ENCODE measurements at regions not wholly inside any gene's neighbourhood (a gene's known extent, or its start where the extent isn't known, plus 50 kb on each side); places are given as distances from the start of the nearest gene placed in this dataset.
"Not testable (repeated sequence)": the region's sequence is repeated elsewhere in the genome, so short reads cannot be mapped to it uniquely, and the experiment has no call there.

DNA sequence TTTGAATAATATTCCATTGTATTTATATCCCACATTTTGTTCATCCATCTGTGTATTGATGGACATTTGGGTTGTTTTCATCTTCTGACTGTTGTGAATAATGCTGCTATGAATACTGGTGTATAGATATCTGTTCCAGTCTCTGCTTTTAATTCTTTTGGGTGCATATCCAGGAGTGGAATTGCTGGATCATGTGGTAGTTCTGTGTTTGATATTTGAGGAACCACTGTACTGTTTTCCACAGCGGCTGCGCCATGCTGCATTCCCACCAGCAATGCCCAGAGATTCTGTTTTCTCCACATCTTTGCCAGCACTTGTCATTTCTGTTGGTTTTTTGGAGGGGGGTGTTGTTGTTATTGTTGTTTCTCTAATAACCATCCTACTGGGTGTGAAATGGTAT is 131.6 kb upstream of the KIF26B start:
- no peak for DNase-seq

DNA sequence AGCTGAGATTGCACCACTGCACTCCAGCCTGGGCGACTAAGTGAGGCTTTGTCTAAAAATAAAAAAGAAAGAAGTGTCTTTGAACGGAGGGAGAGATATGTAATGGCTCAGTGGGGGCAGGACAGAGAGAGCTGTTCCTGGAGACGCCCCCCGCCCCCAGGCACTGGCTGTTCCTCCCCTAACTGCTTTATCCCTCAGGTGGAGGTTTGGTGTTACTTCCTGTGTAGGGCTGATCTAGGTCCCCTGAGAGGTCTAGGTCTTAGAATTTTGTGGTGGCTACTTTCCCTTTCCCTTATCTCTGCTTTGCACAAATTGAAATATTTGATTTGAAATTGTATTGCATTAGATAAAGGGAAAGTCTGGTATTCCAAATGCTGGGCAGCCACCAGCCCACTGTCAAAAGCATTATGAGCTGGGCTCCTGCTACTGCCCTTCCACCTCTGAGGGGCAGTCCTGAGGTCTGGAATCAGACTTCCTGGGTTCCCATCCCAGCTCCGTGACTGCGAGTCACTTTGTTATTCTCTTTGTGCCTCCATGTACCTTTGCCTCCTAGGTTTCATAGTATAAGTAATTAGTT is 134.8 kb upstream of the KIF26B start:
- DNase-seq, result no peak

DNA sequence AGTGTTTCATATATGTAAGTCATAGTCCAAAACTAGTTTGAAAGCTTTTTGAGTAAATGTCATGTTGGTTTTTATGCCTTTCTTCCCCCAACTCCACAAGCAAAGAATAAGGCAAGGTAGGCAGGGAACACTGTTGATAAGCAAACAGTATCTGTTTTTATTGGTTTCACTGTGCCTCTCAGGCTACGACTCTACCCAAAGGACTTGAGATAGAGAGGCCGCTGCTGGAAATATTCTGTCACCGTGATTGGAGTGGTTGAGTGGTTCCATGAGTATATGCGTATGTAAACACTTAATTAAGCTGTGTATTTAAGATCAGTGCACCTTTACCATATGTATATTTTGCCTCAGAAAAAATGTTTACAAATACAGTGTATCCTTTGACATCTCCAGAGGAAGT is 138.1 kb upstream of the KIF26B start:
- no peak for DNase-seq

DNA sequence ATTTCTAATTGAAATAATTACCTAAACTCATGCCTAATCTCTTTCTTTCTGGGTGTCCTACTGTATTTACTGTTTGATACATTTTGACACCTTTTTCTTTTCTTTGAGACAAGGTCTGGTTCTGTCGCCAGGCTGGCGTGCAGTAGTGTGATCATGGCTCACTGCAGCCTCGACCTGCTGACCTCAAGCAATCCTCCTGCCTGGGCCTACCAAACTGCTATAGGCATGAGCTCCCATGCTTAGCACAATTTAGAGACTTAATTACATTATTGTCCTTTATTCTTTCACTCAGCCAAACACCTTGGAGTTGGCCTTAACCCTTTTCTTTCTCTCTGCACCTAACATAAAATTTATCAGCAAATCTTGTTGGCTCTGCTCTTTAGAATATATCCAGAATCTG is 139.8 kb upstream of the KIF26B start:
- DNase-seq, result no peak

DNA sequence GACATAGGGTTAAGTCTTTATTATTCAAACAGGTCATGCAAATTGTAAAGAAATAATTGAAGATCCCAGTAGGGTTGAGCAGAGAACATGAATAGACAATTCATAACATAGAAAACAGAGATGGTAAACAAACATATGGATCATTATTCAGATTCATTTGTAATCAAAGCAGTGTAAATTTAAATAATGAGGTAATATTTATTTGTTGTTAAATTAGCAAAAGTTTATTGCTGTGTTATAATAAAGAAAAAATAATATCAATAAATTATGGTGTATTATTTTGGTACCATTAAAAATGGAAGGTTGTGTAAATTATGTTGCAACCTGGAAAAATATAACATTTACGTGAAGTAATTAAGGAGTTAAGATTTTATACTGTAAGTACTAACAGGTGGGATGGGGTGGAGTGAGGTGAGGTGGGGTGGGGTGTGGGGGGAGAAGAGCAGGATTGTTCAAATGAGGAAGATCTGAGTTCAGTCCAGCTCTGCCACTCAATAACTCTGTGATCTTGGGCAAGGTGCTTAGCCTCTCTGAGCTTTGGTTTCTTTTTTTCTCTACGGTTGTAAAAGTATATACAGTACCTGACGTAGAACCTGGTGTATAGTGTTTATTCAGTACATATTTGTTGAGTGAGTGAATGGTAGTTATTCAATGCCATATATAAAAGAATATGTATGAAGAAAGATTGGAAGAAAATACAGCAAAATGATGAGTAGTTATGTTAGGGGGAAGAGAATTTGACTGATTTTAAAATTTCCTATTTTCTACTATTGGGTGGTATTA is 140.3 kb upstream of the KIF26B start:
- DNase-seq, result no peak

DNA sequence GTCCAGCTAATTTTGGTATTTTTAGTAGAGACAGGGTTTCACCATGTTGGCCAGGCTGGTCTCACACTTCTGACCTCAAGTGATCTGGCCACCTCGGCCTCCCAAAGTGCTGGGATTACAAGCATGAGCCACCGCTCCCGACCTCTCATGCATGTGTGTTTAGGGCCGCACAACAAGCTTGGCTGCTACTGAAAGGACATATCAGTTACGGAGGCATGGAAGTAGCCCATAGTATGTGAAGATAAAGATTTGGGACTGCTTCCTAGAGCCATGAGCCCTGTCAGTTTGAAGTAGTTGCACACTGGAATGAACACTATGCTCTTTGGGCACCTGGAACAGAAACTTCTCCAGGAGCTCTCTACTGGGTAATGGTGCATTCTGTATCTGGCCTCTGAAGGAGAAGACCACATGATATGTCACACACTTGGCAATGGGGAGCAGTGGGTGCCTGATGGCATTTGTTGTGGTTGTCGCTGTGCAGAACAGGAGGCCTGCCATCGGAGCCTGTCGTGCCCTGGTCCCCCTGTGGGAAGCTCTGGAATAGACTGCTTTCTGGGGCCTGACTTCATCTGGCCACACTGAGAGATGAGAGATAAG is 144.7 kb upstream of the KIF26B start:
- no peak for DNase-seq

DNA sequence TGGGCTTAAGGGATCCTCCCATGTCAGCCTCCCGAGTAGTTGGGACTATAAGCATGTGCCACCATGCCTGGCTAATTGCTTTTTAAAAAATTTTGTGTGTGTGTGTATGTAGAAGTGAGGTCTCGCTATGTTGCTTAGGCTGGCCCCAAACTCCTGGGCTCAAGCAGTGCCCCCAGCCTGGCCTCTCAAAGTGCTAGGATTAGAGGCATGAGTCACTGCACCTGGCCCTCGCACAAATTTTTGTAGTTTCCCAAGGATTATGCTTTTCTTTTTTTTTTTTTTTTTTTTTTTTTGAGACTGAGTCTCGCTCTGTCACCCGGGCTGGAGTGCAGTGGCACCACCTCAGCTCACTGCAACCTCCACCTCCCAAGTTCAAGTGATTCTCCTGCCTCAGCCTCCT is 144.4 kb upstream of the HNRNPU start:
- DNase-seq, result no peak

DNA sequence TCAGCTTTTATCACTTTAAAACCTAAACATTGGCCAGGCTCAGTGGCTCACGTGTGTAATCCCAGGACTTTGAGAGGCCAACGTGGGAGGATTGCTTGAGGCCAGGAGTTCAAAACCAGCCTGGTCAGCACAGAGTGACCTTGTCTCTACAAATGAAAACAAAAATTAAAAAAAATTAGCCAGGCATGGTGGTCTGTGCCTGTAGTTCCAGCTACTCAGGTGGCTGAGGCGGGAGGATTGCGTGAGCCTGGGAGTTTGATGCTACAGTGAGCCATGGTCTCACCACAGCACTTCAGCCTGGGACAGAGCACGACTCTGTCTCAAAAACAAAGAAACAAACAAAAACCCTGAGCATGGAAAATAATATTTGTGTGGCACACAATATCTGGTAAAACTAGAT is 143.5 kb upstream of the HNRNPU start:
- no peak for DNase-seq

DNA sequence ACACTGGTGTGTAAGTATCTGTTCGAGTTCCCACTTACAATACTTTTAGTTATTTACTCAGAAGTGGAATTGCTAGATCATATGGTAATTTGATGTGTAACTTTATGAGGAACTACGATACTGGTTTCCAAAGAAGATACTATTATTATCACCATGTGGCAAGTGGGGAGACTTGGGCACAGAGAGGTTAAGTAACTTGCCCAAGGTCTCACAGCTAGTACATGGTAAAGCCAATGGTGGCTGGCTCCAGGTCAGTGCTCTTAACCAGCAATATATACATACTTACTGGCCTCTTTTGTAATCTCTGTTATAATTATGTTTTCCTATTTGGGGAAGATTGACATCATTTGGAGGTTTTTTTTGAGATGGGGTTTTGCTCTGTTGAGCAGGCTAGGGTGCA is 138.9 kb upstream of the HNRNPU start:
- no peak for DNase-seq

DNA sequence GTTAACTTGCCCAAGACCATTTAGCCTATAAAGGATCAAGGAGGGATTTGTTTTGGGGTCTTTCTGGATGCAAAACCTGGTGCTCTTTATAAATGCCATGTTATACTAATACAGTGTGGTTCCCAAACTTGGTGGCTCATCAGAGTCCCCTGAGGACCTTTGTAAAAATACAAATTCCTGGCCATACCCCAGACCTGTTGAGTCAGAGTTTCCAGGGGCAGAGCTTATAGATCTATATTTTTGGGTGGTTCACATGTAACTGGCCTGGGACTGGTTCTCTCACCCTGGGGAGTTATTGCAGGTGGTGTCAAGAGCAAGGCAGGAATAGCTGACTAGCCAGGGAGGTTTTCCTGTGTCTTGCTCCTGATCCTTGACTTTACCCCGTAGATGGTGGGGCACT is 136.9 kb upstream of the HNRNPU start:
- DNase-seq, result no peak

DNA sequence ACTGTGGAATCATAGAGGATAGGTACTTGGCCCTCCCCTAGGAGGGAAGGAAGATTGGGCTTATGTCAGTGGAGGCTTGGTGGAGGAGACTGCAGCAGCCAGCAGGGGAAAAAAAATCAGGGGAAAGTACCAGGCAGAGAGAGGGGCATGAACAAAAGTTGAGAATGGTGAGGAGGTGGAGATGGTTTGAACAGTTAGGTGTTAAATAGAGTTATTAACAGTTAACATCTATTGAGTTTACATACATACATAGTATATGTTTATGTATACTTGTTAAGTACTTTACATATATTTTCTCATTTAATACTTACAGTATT is 136.5 kb upstream of the HNRNPU start:
- no peak for DNase-seq

DNA sequence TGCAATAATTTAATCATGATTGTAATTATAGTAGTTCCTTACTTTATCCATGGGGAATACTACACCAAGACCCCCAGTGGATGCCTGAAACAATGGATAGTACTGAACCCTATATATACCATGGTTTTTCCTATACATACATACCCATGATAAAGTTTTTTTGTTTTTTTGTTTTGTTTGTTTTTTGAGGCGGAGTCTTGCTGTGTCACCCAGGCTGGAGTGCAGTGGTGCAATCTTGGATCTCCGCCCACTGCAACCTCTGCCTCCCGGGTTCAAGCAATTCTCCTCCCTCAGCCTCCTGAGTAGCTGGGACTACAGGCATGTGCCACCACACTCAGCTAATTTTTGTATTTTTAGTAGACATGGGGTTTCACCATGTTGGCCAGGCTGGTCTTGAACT is 135.3 kb upstream of the HNRNPU start:
- not testable (repeated sequence) for DNase-seq

DNA sequence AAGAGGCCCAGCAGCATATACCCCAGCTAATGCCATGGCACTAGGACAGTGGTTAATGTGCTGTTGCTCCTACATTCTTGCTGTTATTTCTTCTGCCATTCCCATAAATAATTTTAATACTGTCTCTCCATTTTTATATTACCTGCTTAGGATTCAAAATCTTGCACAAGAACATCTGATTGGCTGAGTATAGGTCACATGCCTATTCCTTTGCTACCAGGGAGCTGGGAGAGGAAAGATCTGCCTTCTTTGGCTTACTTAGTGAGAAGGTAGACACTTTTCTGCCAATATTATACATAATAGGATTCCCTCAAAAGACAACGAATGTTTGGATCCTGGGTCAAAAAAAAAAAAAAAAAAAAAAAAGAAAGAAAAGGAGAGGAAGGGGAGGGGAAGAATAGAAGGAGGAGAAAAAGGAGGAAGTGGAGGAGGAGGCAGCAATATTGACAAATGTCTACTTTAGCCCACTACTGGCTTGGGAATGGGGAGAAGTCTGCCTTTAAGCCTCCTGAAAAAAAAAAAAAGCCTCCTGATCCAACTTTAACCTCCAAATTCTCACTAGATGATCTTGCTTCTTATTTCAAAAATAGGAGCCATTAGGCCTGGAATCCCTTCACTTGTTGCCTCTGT is 134.5 kb upstream of the HNRNPU start:
- DNase-seq, result no peak

DNA sequence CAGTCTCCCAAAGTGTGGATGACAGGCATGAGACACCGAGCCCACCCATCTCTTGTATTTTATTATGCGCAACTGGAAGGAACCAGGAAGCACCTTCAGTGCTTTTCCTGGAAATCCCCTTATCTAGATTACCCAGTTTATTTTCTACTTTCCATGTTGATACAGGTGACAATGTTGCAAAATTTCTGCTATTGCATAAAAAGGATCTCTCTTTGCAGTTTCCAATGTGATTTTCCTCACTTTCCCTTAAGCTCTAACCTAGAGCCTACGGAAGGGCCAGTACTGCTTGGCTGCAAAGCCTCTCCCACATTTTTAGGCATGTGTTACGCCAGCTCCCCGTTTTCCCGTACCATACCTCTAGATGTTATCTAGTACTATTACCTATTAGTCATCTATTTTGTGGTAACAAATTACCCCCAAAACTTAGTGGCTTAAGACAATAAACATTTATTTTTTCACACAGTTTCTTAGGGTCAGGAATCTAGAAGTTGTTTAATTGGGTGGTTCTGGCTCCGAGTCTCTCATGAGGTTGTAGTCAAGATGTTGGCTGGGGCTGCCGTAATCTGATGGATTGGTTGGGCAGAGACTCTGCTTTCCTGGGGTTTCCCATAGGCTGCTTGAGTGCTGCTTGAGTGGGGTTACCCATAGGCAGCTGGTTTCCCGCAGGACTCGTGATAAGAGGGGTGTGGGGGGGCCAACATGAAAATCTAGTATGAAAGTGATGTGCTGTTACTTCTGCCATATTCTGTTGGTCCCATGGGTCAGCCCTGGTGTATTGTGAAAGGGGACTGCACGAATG is 131.5 kb upstream of the HNRNPU start:
- DNase-seq, result no peak

DNA sequence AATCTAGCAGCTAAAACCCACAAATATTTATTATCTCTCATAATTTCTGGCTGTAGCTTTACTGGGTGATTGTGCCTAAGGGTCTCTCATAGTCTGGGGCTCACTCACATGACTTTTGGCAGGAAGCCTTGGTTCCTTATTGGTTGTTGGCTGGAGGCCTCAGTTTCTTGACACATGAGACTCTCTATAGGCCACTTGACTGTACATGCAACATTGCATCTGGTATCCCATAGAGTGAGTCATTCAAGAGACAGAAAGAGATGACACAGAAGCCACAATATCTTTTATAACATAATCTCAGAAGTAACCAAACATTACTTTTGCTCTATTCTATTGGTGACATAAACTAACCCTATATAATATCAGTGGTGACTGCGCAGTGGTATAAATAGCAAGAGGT is 128.5 kb upstream of the HNRNPU start:
- no peak for DNase-seq

DNA sequence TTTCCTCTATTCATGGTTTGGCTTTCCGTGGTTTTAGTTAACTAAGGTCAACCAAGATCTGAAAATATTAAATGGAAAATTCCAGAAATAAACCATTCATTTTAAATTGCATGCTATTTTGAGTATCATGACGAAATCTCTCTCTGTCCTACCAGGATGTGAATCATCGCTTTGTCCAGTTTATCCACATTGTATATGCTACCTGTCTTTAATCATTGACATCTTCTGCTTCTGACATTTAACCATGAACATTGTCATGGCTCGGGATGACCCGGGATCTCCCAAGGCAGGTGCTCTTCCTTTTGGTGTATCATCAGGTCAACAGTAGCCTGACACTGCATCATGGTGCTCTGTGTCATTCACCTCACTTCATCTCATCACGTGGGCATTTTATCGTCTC is 125.5 kb upstream of the HNRNPU start:
- DNase-seq, result no peak

DNA sequence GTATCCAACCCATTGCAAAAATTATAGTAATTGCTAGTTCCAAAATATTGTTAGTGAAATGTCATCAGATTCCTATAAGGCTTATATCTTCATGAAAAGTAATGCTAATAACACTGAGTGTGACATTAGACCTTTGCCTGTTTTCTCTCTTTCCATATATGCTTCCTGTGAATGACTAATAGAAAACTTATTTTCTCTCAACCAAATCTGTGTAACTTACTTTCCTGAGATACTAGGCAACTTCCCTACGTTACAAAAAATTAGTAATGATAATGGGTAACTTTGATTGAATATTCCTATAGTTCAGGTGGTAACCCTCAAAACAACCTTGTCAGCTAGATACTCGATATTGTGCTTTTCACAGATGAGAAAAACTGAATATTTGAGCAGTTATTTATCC is 124.2 kb upstream of the HNRNPU start:
- no peak for DNase-seq

DNA sequence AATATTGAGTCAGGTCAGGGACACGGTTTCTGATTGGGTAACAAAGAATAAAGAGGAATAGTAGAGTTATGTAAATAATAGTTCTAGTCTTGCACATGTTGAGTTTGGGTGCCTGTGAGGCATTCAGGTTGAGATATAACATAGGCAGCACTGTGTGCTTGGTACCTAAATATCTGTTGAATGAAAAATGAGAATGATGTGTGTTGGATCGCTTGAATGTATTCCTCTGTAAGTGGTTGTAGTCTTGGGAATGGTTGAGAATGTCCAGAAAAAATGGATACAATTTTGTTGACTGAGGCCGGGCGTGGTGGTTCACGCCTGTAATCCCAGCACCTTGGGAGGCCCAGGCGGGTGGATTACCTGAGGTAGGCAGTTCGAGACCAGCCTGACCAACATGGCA is 116.3 kb upstream of the HNRNPU start:
- DNase-seq, result no peak

DNA sequence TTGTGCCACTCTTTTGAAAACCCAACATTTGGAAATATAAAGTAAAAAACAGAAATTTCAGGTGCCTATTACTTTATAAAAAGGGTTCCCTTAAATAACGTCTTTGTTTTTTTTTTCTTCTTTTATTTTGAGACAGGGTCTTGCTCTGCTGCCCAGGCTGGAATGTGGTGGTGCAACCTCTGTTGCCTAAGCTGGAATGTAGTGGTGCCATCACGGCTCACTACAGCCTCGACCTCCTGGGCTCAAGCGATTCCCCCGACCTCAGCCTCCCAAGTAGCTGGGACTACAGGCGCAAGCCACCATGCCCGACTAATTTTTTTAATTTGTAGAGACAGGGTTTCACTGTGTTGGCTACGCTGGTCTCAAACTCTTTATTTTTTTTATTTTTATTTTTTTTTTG is 110.2 kb upstream of the HNRNPU start:
- DNase-seq, result no peak

DNA sequence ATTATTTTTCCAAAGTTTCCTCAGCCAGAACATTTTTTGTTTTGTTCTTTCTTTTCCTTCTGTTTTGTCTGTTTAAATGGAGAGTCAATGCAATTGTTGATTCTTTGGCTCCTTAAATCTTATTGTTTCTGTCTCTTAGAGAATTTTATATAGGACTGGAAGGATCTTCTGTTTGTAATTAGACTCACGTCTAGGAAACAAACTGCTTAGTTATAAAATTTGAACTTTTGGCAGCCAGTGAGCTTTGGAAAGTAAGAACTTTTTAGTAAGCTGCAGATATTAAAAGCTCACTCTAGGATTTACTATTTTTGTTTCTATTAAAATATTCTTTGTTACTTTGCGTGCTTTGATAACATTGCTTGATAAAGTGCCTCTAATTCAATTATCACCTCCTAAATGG is 109.8 kb upstream of the HNRNPU start:
- DNase-seq, result no peak

DNA sequence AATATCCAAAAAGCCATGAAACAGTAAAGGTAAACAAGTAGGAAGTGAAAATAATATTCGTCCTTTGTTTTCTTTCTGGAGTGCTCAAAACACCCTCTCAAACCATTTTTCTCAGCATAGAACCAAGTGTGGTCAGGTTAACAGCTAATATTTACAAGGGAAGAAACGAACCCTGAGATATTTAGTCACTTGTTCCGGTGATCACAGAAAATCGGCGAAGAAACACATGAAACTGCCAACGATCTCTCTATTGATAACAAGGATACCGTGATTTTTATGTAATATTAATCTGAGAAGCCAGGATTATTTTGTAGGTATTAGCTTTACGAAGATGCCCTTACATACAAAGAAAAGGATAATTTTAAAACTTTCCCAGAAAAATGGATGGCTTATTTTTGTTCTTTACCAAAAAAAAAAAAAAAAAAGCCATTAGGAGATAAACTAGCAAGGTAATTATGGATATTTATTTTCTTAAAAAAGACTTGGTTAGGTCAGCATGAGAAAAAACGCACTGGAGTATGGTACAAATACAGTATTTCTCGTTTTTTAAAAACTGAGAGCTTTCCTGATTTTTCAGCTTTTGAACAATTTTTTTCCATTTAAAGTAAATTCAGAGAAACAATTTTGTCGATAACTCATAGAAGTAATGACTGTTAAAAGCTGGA is 107.3 kb upstream of the HNRNPU start:
- DNase-seq, result no peak

DNA sequence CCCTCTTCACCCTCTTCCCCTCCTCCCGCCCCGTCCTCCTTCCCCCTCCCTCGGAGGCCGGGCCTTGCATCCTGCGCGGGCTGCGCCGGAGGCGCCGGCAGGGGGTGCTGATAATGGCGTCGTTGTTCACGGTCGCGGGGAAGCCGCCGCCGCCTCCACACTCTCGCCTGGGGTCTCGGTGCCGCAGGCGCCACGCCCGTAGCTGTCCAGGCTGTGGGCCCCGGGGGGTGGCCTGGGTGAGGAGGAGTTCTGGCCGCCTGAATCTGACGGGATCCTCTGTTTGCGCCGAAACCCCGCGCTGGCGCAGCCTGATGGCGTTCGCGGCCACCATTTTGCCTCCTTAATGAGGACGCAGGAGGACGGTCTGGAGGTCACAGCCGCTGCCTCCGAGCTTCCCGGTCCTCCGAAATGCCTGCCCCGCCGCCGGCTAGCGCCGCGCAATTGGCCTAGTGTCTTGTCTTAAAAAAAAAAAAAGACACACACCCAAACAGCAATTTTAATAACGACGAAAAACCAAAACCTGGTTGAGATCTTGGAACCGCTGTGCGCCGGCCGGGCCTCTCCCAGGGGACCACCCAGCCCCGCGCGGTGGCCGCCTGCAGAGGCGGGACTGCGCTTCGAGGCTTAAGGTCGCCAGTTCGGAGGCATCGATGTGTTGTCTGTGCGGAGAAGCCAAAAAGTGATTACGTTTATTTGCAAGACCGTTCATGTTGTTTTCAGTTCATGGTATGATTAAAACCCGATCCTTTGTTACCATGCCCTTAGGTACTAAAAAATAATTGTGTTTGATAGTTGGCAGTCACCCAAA is 106.6 kb upstream of the HNRNPU start:
- DNase-seq, result peak; percentile 99
